ENCODE measurements at regions not wholly inside any gene's neighbourhood (a gene's known extent, or its start where the extent isn't known, plus 50 kb on each side); places are given as distances from the start of the nearest gene placed in this dataset.

DNA sequence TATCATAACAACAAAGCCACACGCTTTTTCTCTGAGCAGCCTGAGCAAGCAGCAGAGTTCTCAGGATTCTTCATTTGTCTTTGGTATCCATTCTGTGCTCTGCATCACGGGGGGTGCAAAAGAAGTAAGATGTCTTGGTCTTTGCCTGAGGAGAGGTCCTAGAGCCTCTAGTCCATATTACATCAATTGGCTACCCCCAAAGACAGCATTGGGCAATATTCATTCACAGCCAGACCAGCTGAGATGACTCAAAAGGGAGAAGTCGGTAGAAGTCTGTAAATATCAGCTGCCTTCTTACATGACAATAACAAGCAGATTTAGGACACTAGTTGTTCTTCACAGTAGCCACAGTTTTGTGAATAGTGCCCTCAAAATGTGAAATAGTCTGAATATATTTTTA is 66.6 kb downstream of the FZD1 start:
- TF ChIP-seq, protein P1, sequence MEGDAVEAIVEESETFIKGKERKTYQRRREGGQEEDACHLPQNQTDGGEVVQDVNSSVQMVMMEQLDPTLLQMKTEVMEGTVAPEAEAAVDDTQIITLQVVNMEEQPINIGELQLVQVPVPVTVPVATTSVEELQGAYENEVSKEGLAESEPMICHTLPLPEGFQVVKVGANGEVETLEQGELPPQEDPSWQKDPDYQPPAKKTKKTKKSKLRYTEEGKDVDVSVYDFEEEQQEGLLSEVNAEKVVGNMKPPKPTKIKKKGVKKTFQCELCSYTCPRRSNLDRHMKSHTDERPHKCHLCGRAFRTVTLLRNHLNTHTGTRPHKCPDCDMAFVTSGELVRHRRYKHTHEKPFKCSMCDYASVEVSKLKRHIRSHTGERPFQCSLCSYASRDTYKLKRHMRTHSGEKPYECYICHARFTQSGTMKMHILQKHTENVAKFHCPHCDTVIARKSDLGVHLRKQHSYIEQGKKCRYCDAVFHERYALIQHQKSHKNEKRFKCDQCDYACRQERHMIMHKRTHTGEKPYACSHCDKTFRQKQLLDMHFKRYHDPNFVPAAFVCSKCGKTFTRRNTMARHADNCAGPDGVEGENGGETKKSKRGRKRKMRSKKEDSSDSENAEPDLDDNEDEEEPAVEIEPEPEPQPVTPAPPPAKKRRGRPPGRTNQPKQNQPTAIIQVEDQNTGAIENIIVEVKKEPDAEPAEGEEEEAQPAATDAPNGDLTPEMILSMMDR (IDR thresholded peaks at IDR 0.05), result no peak
- TF ChIP-seq POLR2A (IDR thresholded peaks at IDR 0.05), result no peak
- TF ChIP-seq EP300 (IDR thresholded peaks at IDR 0.05), result no peak
- TF ChIP-seq POLR2AphosphoS5 (IDR thresholded peaks at IDR 0.05), result no peak
